OCI-LY1 (cell line): ENCODE measurements at regions not wholly inside any gene's neighbourhood (a gene's known extent, or its start where the extent isn't known, plus 50 kb on each side); places are given as distances from the start of the nearest gene placed in this dataset.

Experiments used
- H2AFZ ChIP-seq: fragments of 200-600 bp; sonication (generic), shearing (Covaris generic); 2 replicates; pipeline ENCODE4 v1.6.0; 2014; ENCODE audit warnings: antibody characterized with exemption, mild to moderate bottlenecking, low read length
- H3F3A ChIP-seq: fragments of 200-600 bp; sonication (generic), shearing (Covaris generic); 2 replicates; pipeline ENCODE4 v1.6.0; 2014; ENCODE audit warnings: mild to moderate bottlenecking, antibody characterized with exemption, low read length, moderate library complexity; ENCODE audit not compliant: insufficient read depth
- H3K27ac ChIP-seq: fragments of 200-600 bp; sonication (generic); 2 replicates; pipeline ENCODE4 v1.5.1; 2014; ENCODE audit warnings: low read length, mixed run types, mild to moderate bottlenecking, low read depth; ENCODE audit not compliant: poor library complexity, severe bottlenecking
- H3K27me3 ChIP-seq: fragments of 200-600 bp; sonication (generic); 2 replicates; pipeline ENCODE4 v1.6.0; 2014; ENCODE audit warnings: antibody characterized with exemption, mild to moderate bottlenecking, low read length, moderate library complexity; ENCODE audit not compliant: insufficient read depth
- H3K36me3 ChIP-seq: fragments of 200-600 bp; sonication (generic); 2 replicates; pipeline ENCODE4 v1.6.1; 2014; ENCODE audit warnings: mild to moderate bottlenecking, antibody characterized with exemption, low read length, moderate library complexity, mixed read lengths; ENCODE audit not compliant: insufficient read depth
- H3K4me1 ChIP-seq: fragments of 200-600 bp; sonication (generic); 2 replicates; pipeline ENCODE4 v1.5.1; 2014; ENCODE audit warnings: mild to moderate bottlenecking, low read length, moderate library complexity; ENCODE audit not compliant: insufficient read depth, severe bottlenecking
- H3K4me2 ChIP-seq: fragments of 200-600 bp; sonication (generic), shearing (Covaris generic); 2 replicates; pipeline ENCODE4 v1.6.1; 2014; ENCODE audit warnings: low read length
- H3K4me3 ChIP-seq: fragments of 200-600 bp; sonication (generic); 2 replicates; pipeline ENCODE4 v1.5.1; 2014; ENCODE audit warnings: low read length, low read depth, mild to moderate bottlenecking, mixed read lengths; ENCODE audit not compliant: poor library complexity, severe bottlenecking
- H3K79me2 ChIP-seq: fragments of 200-600 bp; shearing (Covaris generic); 2 replicates; pipeline ENCODE4 v1.6.1; 2016; ENCODE audit warnings: mixed run types, low read length, mixed read lengths; ENCODE audit not compliant: insufficient read depth
- H3K9ac ChIP-seq: fragments of 200-600 bp; sonication (generic), shearing (Covaris generic); 2 replicates; pipeline ENCODE4 v1.6.1; 2014; ENCODE audit warnings: mild to moderate bottlenecking, low read length, mixed read lengths
- H3K9me2 ChIP-seq: fragments of 200-600 bp; sonication (generic), shearing (Covaris generic); 2 replicates; pipeline ENCODE4 v1.6.1; 2014; ENCODE audit warnings: low read depth, mild to moderate bottlenecking, low read length, mixed read lengths
- H3K9me3 ChIP-seq: fragments of 200-600 bp; shearing (Covaris generic); 2 replicates; pipeline ENCODE4 v1.6.1; 2014; ENCODE audit warnings: low read length, mixed read lengths
- H4K20me1 ChIP-seq: fragments of 200-600 bp; sonication (generic), shearing (Covaris generic); 2 replicates; pipeline ENCODE4 v1.6.0; 2016; ENCODE audit warnings: mild to moderate bottlenecking, low read length; ENCODE audit not compliant: insufficient read depth
- CTCF ChIP-seq: fragments of 200-600 bp; sonication (generic), shearing (Covaris generic); IDR thresholded peaks from 2 replicates; pipeline ENCODE4 v1.5.1; 2017; ENCODE audit warnings: mild to moderate bottlenecking, antibody characterized with exemption, low read length, moderate library complexity, mixed read lengths
- EZH2 ChIP-seq: fragments of 200-600 bp; sonication (generic), shearing (Covaris generic); IDR thresholded peaks from 2 replicates; pipeline ENCODE4 v1.8.0; 2017; ENCODE audit warnings: borderline replicate concordance, mixed run types, mild to moderate bottlenecking, antibody characterized with exemption, low read length, moderate library complexity, mixed read lengths

GRCh38 chr9:3059781-3060468, 216.0 kb upstream of the PUM3 start:
- Histone ChIP-seq H3K4me2 (no peak overlapping the region), H2AFZ (no peak overlapping the region), H3K9ac (no peak overlapping the region), H3K27ac (no peak overlapping the region), H3F3A (no peaks in the 10 kb centered on the region), H3K9me3 (no peaks in the 10 kb centered on the region), H3K4me1 (no peaks in the 10 kb centered on the region), H3K79me2 (no peaks in the 10 kb centered on the region), H3K4me3 (no peak overlapping the region), H3K27me3 (no peaks in the 10 kb centered on the region), H4K20me1 (no peaks in the 10 kb centered on the region), H3K36me3 (no peaks in the 10 kb centered on the region), H3K9me2 (no peaks in the 10 kb centered on the region)
- TF ChIP-seq EZH2 (no peak), CTCF (no peak)

GRCh38 chr9:3058409-3058808, 214.5 kb upstream of the PUM3 start:
- Histone ChIP-seq H3K4me2 (no peak overlapping the region), H3K36me3 (no peaks in the 10 kb centered on the region), H3K27ac (no peak overlapping the region), H3K9me2 (no peaks in the 10 kb centered on the region), H3K4me3 (no peak overlapping the region), H3K4me1 (no peaks in the 10 kb centered on the region), H2AFZ (no peak overlapping the region), H3K9me3 (no peaks in the 10 kb centered on the region), H3F3A (no peaks in the 10 kb centered on the region), H3K79me2 (no peaks in the 10 kb centered on the region), H3K27me3 (no peaks in the 10 kb centered on the region), H3K9ac (no peak overlapping the region), H4K20me1 (no peaks in the 10 kb centered on the region)
- TF ChIP-seq CTCF (no peak), EZH2 (no peak)

GRCh38 chr9:3054017-3054586, 210.2 kb upstream of the PUM3 start:
- Histone ChIP-seq H3K27ac (no peak overlapping the region), H4K20me1 (no peaks in the 10 kb centered on the region), H3F3A (no peaks in the 10 kb centered on the region), H3K9ac (no peak overlapping the region), H3K36me3 (no peaks in the 10 kb centered on the region), H3K79me2 (no peaks in the 10 kb centered on the region), H3K4me2 (no peak overlapping the region), H2AFZ (no peak overlapping the region), H3K27me3 (no peaks in the 10 kb centered on the region), H3K4me1 (no peaks in the 10 kb centered on the region), H3K4me3 (no peak overlapping the region), H3K9me2 (no peaks in the 10 kb centered on the region), H3K9me3 (no peaks in the 10 kb centered on the region)
- TF ChIP-seq CTCF: no peak
- TF ChIP-seq EZH2: no peak
